ENCODE measurements at regions not wholly inside any gene's neighbourhood (a gene's known extent, or its start where the extent isn't known, plus 50 kb on each side); places are given as distances from the start of the nearest gene placed in this dataset.

- Histone ChIP-seq H3K79me2 (ENCODE audit: low read length) (no peaks in the 10 kb centered on the region), H3K9me2 (replicated peaks; ENCODE audit: insufficient read depth, low read length) (no peaks in the 10 kb centered on the region), H2AFZ (ENCODE audit: low read length) (no peak overlapping the region), H3K9me3 (replicated peaks; ENCODE audit: insufficient read depth, low read length) (no peaks in the 10 kb centered on the region), H3K36me3 (replicated peaks; ENCODE audit: insufficient read depth, low read length) (no peaks in the 10 kb centered on the region), H3K4me3 (ENCODE audit: low read length) (no peak overlapping the region), H3K9ac (ENCODE audit: low read length) (no peak overlapping the region), H3K4me1 (ENCODE audit: low read length) (no peaks in the 10 kb centered on the region), H4K20me1 (ENCODE audit: insufficient read depth, low read length) (no peaks in the 10 kb centered on the region), H3K4me2 (ENCODE audit: low read depth, low read length) (no peak overlapping the region), H3K27me3 (replicated peaks; ENCODE audit: insufficient read depth, low read length) (no peaks in the 10 kb centered on the region), H3K27ac (ENCODE audit: low read length) (no peak overlapping the region), H3F3A (ENCODE audit: insufficient read depth, low read length) (no peaks in the 10 kb centered on the region)
- no peak for DNase-seq
- TF ChIP-seq CTCF (IDR thresholded peaks at IDR 0.05; ENCODE audit: low read length) (no peak), EZH2 (optimal IDR thresholded peaks at IDR 0.05; ENCODE audit: low read depth, low read length) (no peak), EZH2phosphoT487 (IDR thresholded peaks at IDR 0.05; ENCODE audit: low read length) (no peak)
These were observed 129.5 kb upstream of the SGK1 start for GRCh38 chr6:134447423-134447822.

- H3F3A ChIP-seq (ENCODE audit: insufficient read depth, low read length) = no peaks in the 10 kb centered on the region
- no peaks in the 10 kb centered on the region for H3K27me3 ChIP-seq (replicated peaks; ENCODE audit: insufficient read depth, low read length)
- no peak overlapping the region for H2AFZ ChIP-seq (ENCODE audit: low read length)
- H3K79me2 ChIP-seq (ENCODE audit: low read length) = no peaks in the 10 kb centered on the region
- H3K9ac ChIP-seq (ENCODE audit: low read length) = no peak overlapping the region
- no peaks in the 10 kb centered on the region for H4K20me1 ChIP-seq (ENCODE audit: insufficient read depth, low read length)
- no peak overlapping the region for H3K4me2 ChIP-seq (ENCODE audit: low read depth, low read length)
- H3K9me2 ChIP-seq (replicated peaks; ENCODE audit: insufficient read depth, low read length) = no peaks in the 10 kb centered on the region
- H3K9me3 ChIP-seq (replicated peaks; ENCODE audit: insufficient read depth, low read length) = no peaks in the 10 kb centered on the region
- no peak overlapping the region for H3K4me3 ChIP-seq (ENCODE audit: low read length)
- no peak for DNase-seq
- H3K36me3 ChIP-seq (replicated peaks; ENCODE audit: insufficient read depth, low read length) = no peaks in the 10 kb centered on the region
- no peak for TF ChIP-seq EZH2 (optimal IDR thresholded peaks at IDR 0.05; ENCODE audit: low read depth, low read length)
- TF ChIP-seq CTCF (IDR thresholded peaks at IDR 0.05; ENCODE audit: low read length) = no peak
- no peak for TF ChIP-seq EZH2phosphoT487 (IDR thresholded peaks at IDR 0.05; ENCODE audit: low read length)
- H3K27ac ChIP-seq (ENCODE audit: low read length) = no peak overlapping the region
- H3K4me1 ChIP-seq (ENCODE audit: low read length) = no peaks in the 10 kb centered on the region
These were observed 129.0 kb upstream of the SGK1 start for GRCh38 chr6:134446896-134447295.

- Histone ChIP-seq H3K4me1 (ENCODE audit: low read length) (no peaks in the 10 kb centered on the region), H4K20me1 (ENCODE audit: insufficient read depth, low read length) (no peaks in the 10 kb centered on the region), H3K4me3 (ENCODE audit: low read length) (no peak overlapping the region), H3K36me3 (replicated peaks; ENCODE audit: insufficient read depth, low read length) (no peaks in the 10 kb centered on the region), H3K27me3 (replicated peaks; ENCODE audit: insufficient read depth, low read length) (no peaks in the 10 kb centered on the region), H3K79me2 (ENCODE audit: low read length) (no peaks in the 10 kb centered on the region), H3K9me2 (replicated peaks; ENCODE audit: insufficient read depth, low read length) (no peaks in the 10 kb centered on the region), H3K27ac (ENCODE audit: low read length) (no peak overlapping the region), H3K9me3 (replicated peaks; ENCODE audit: insufficient read depth, low read length) (no peaks in the 10 kb centered on the region), H3K4me2 (ENCODE audit: low read depth, low read length) (no peak overlapping the region), H3F3A (ENCODE audit: insufficient read depth, low read length) (no peaks in the 10 kb centered on the region), H2AFZ (ENCODE audit: low read length) (no peak overlapping the region), H3K9ac (ENCODE audit: low read length) (no peak overlapping the region)
- TF ChIP-seq CTCF (IDR thresholded peaks at IDR 0.05; ENCODE audit: low read length) (no peak), EZH2 (optimal IDR thresholded peaks at IDR 0.05; ENCODE audit: low read depth, low read length) (no peak), EZH2phosphoT487 (IDR thresholded peaks at IDR 0.05; ENCODE audit: low read length) (no peak)
- no peak for DNase-seq
These were observed 128.4 kb upstream of the SGK1 start for GRCh38 chr6:134446218-134446848.
